CD14-positive monocyte (primary cell): ENCODE measurements at regions not wholly inside any gene's neighbourhood (a gene's known extent, or its start where the extent isn't known, plus 50 kb on each side); places are given as distances from the start of the nearest gene placed in this dataset.

Experiments used
- DNase-seq, 3 donors: peaks; one replicate each; pipeline ENCODE4 v3.0.0-alpha.2; 2011 to 2022
- H2AFZ ChIP-seq: 2 replicates; pipeline ENCODE4 v1.6.0; 2012; ENCODE audit warnings: mild to moderate bottlenecking, low read depth, low read length, inconsistent platforms; ENCODE audit not compliant: insufficient read depth, poor library complexity, severe bottlenecking
- H3K27ac ChIP-seq, 2 donors: 1 replicate in 1 of 2; 2 replicates in 1 of 2; pipeline ENCODE4 v1.5.1; 2012 to 2013; ENCODE audit warnings: low read length in 2 of 2, control low read depth in 1 of 2, inconsistent platforms in 1 of 2, low read depth in 1 of 2, mild to moderate bottlenecking in 1 of 2
- H3K27me3 ChIP-seq, 2 donors: one replicate each; pipeline versions ENCODE4 v1.6.0 to v1.6.1; 2011 to 2013; ENCODE audit warnings: low read length in 2 of 2; ENCODE audit not compliant: control insufficient read depth in 2 of 2, insufficient read depth in 2 of 2
- H3K36me3 ChIP-seq, 2 donors: replicated peaks in 1 of 2; 1 replicate in 1 of 2; 2 replicates in 1 of 2; pipeline versions ENCODE4 v1.5.1 to v1.6.1; 2012 to 2013; ENCODE audit warnings: low read length in 2 of 2, control low read depth in 1 of 2, inconsistent platforms in 1 of 2, mild to moderate bottlenecking in 1 of 2; ENCODE audit not compliant: insufficient read depth in 2 of 2, control insufficient read depth in 1 of 2
- H3K4me1 ChIP-seq, 2 donors: 1 replicate in 1 of 2; 2 replicates in 1 of 2; pipeline versions ENCODE4 v1.5.1 to v1.6.1; 2012 to 2013; ENCODE audit warnings: low read length in 2 of 2, control low read depth in 1 of 2, inconsistent platforms in 1 of 2, mild to moderate bottlenecking in 1 of 2, moderate library complexity in 1 of 2; ENCODE audit not compliant: insufficient read depth in 2 of 2, control insufficient read depth in 1 of 2
- H3K4me2 ChIP-seq: replicated peaks from 2 replicates; pipeline ENCODE3; 2012; ENCODE audit warnings: low read length, moderate library complexity, mild to moderate bottlenecking; ENCODE audit not compliant: poor library complexity, severe bottlenecking; ENCODE audit errors: extremely low read depth
- H3K4me3 ChIP-seq, 3 experiments: fragments of 200-600 bp in 1 of 3; sonication (generic) in 1 of 3; replicated peaks in 1 of 3; 1 replicate in 2 of 3; 2 replicates in 1 of 3; pipeline ENCODE4 v1.5.1; 2011 to 2013; ENCODE audit warnings: low read length in 3 of 3, mild to moderate bottlenecking in 3 of 3, control low read depth in 2 of 3, low read depth in 2 of 3, inconsistent platforms in 1 of 3, moderate library complexity in 1 of 3
- H3K79me2 ChIP-seq: 2 replicates; pipeline ENCODE4 v1.6.0; 2012; ENCODE audit warnings: mild to moderate bottlenecking, control low read depth, inconsistent platforms, low read length, moderate library complexity; ENCODE audit not compliant: insufficient read depth
- H3K9ac ChIP-seq: 2 replicates; pipeline ENCODE4 v1.6.0; 2017; ENCODE audit warnings: low read length, mild to moderate bottlenecking; ENCODE audit not compliant: insufficient read depth, poor library complexity, severe bottlenecking
- H3K9me3 ChIP-seq, 2 donors: replicated peaks in 1 of 2; 1 replicate in 1 of 2; 2 replicates in 1 of 2; pipeline versions ENCODE4 v1.5.1 to v1.6.1; 2012 to 2013; ENCODE audit warnings: low read length in 2 of 2, control low read depth in 1 of 2; ENCODE audit not compliant: control insufficient read depth in 1 of 2, insufficient read depth in 1 of 2
- H4K20me1 ChIP-seq: 2 replicates; pipeline ENCODE4 v1.6.0; 2012; ENCODE audit warnings: mild to moderate bottlenecking, low read length, control low read depth, moderate library complexity; ENCODE audit not compliant: insufficient read depth
- H3K27ac Mint-ChIP-seq, 7 donors: one replicate each; pipeline ENCODE4 v1.8.0; 2020; ENCODE audit warnings: mild to moderate bottlenecking in 7 of 7, mixed read lengths in 7 of 7, moderate library complexity in 6 of 7, inconsistent platforms in 2 of 7
- H3K27me3 Mint-ChIP-seq, 3 donors: one replicate each; pipeline ENCODE4 v1.8.0; 2021 to 2022; ENCODE audit warnings: low read depth in 3 of 3, mild to moderate bottlenecking in 3 of 3, mixed read lengths in 3 of 3, moderate library complexity in 3 of 3, inconsistent platforms in 1 of 3
- H3K36me3 Mint-ChIP-seq, 2 donors: one replicate each; pipeline ENCODE4 v1.8.0; 2020; ENCODE audit warnings: mixed read lengths in 2 of 2, inconsistent platforms in 1 of 2, mild to moderate bottlenecking in 1 of 2
- H3K4me1 Mint-ChIP-seq: one replicate; pipeline ENCODE4 v1.8.0; 2020; ENCODE audit warnings: mild to moderate bottlenecking, mixed read lengths
- H3K4me3 Mint-ChIP-seq, 2 donors: one replicate each; pipeline ENCODE4 v1.8.0; 2020; ENCODE audit warnings: mild to moderate bottlenecking in 2 of 2, mixed read lengths in 2 of 2, moderate library complexity in 1 of 2
- H3K9me3 Mint-ChIP-seq, 7 donors: one replicate each; pipeline ENCODE4 v1.8.0; 2020 to 2022; ENCODE audit warnings: mixed read lengths in 7 of 7, mild to moderate bottlenecking in 6 of 7, moderate library complexity in 6 of 7, inconsistent platforms in 2 of 7
- WGBS: methylation state at CpG from one replicate; pipeline ENCODE4 v1.1.5; 2013; ENCODE audit warnings: missing lambda C conversion rate; ENCODE audit not compliant: insufficient coverage; 5-methylcytosine and 5-hydroxymethylcytosine counted together
- intact Hi-C, 2 donors: fragments of 100-400 bp; cut with micrococcal nuclease; formaldehyde crosslinking; loops; one replicate each; pipeline versions ENCODE4 v1.15.0 to v1.15.1; 2023
- TF ChIP-seq, protein P1 (sequence below): fragments of 200-600 bp; IDR thresholded peaks from one replicate; pipeline ENCODE4 v1.8.0; 2022; ENCODE audit warnings: antibody characterized with exemption, mild to moderate bottlenecking

DNA sequence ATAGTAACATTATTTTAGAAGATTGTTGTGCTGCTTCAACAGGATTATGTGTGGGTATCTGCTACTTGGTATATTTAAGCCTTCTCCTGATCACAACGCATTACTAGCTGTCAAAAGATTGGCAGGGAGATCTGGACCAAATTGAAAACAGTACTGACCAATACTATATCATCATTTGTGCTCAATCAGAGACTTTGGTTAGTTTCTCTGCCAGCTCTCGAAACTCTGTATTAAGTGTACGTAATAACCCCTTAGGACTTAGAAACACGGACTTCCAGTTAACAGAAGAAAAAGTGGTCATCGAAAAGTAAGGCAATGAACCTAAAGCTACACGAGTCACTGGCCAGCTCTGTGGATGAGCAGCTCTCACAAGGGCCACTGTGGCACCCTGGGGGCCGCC is 146.0 kb downstream of the EVX1 start:
- intact Hi-C loops, result no loop called here
- Histone ChIP-seq H3K4me2 (no peak overlapping the region), H3K4me3 (no peak overlapping the region), H2AFZ (no peak overlapping the region), H3K27me3 (peaks cover 4 to 10% of the 10 kb centered on the region in 2 donors), H3K4me1 (no peaks in the 10 kb centered on the region), H3K27ac (no peak overlapping the region), H3K9me3 (peaks cover 0 to 3% of the 10 kb centered on the region in 2 donors), H3K79me2 (no peaks in the 10 kb centered on the region), H3K9ac (no peak overlapping the region), H3K36me3 (no peaks in the 10 kb centered on the region), H4K20me1 (no peaks in the 10 kb centered on the region)
- Mint-ChIP-seq H3K36me3 (no peaks in the 10 kb centered on the region), H3K4me1 (no peaks in the 10 kb centered on the region), H3K27ac (no peak overlapping the region), H3K4me3 (no peak overlapping the region), H3K9me3 (peaks cover 0 to 5% (median 2%) of the 10 kb centered on the region in 7 donors), H3K27me3 (peaks cover 13 to 32% (median 16%) of the 10 kb centered on the region in 3 donors)
- TF ChIP-seq, protein P1, sequence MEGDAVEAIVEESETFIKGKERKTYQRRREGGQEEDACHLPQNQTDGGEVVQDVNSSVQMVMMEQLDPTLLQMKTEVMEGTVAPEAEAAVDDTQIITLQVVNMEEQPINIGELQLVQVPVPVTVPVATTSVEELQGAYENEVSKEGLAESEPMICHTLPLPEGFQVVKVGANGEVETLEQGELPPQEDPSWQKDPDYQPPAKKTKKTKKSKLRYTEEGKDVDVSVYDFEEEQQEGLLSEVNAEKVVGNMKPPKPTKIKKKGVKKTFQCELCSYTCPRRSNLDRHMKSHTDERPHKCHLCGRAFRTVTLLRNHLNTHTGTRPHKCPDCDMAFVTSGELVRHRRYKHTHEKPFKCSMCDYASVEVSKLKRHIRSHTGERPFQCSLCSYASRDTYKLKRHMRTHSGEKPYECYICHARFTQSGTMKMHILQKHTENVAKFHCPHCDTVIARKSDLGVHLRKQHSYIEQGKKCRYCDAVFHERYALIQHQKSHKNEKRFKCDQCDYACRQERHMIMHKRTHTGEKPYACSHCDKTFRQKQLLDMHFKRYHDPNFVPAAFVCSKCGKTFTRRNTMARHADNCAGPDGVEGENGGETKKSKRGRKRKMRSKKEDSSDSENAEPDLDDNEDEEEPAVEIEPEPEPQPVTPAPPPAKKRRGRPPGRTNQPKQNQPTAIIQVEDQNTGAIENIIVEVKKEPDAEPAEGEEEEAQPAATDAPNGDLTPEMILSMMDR, result no peak
- no peak for DNase-seq
- 93% methylated on average over 6 of the region's 7 CpGs for WGBS

DNA sequence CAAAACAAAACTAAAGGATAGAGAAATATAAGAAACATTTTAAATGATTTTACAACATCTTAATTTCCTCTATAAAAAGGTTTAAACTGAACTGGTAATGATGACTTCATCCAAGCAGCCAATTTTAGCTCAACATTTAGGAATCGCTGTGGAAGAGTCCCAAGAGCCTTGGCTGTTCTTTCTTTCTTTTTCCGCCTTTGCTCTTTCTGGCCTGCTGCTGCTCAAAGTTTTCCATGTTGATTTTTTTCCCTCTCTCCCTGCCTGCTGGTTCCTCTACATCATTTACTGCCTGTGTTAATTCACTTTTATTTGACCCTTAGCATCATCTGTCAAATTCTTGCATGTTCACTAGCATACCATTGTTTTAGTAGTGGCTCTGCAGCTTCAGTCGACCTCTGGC is 146.9 kb downstream of the EVX1 start:
- H2AFZ ChIP-seq, result no peak overlapping the region
- H3K4me1 ChIP-seq, result no peaks in the 10 kb centered on the region
- Mint-ChIP-seq H3K9me3 (peaks cover 0 to 5% (median 4%) of the 10 kb centered on the region in 7 donors), H3K4me1 (no peaks in the 10 kb centered on the region), H3K36me3 (no peaks in the 10 kb centered on the region), H3K27ac (no peak overlapping the region), H3K27me3 (peaks cover 18 to 34% (median 21%) of the 10 kb centered on the region in 3 donors), H3K4me3 (no peak overlapping the region)
- H3K27me3 ChIP-seq, result peaks cover 7% of the 10 kb centered on the region in 2 donors
- WGBS, result 87% methylated on average over 3 of the region's 3 CpGs
- peaks cover 0 to 3% of the 10 kb centered on the region in 2 donors for H3K9me3 ChIP-seq
- no peak overlapping the region for H3K4me3 ChIP-seq
- H3K36me3 ChIP-seq, result no peaks in the 10 kb centered on the region
- no peaks in the 10 kb centered on the region for H4K20me1 ChIP-seq
- no peaks in the 10 kb centered on the region for H3K79me2 ChIP-seq
- DNase-seq, result no peak
- no peak overlapping the region for H3K27ac ChIP-seq
- no peak overlapping the region for H3K9ac ChIP-seq
- H3K4me2 ChIP-seq, result no peak overlapping the region
- intact Hi-C loops, result no loop called here
- TF ChIP-seq, protein P1, result no peak
